ENCODE measurements at regions not wholly inside any gene's neighbourhood (a gene's known extent, or its start where the extent isn't known, plus 50 kb on each side); places are given as distances from the start of the nearest gene placed in this dataset.
"Not testable (repeated sequence)": the region's sequence is repeated elsewhere in the genome, so short reads cannot be mapped to it uniquely, and the experiment has no call there.

GRCh38 chr2:239720361-239721360, 304.5 kb downstream of the NDUFA10 start:
- Histone ChIP-seq H3K4me1 (ENCODE audit: control insufficient read depth, extremely low read depth, insufficient read depth, low read length) (no peaks in the 10 kb centered on the region), H3K9ac (ENCODE audit: control insufficient read depth, extremely low read depth, insufficient read depth, low read length) (no peak overlapping the region), H3K9me3 (ENCODE audit: control insufficient read depth, low read depth, low read length) (peaks cover 3% of the 10 kb centered on the region), H3K9me1 (ENCODE audit: control insufficient read depth, extremely low read depth, insufficient read depth, low read length) (no peaks in the 10 kb centered on the region), H3K36me3 (ENCODE audit: control insufficient read depth in 2 of 2, extremely low read depth in 1 of 2, insufficient read depth in 2 of 2, low read length in 2 of 2) (no peaks in the 10 kb centered on the region), H2AFZ (ENCODE audit: control insufficient read depth, low read length) (no peak overlapping the region), H4K20me1 (ENCODE audit: control insufficient read depth, extremely low read depth, insufficient read depth, low read length) (no peaks in the 10 kb centered on the region), H3K27ac (ENCODE audit: control insufficient read depth, insufficient read depth, low read length) (no peak overlapping the region), H3K79me2 (ENCODE audit: control insufficient read depth, insufficient read depth, low read length) (no peaks in the 10 kb centered on the region), H3K27me3 (ENCODE audit: control insufficient read depth, extremely low read depth, insufficient read depth, low read length) (peaks cover 15% of the 10 kb centered on the region), H3K4me2 (ENCODE audit: control insufficient read depth, extremely low read depth, insufficient read depth, low read depth, low read length) (no peak overlapping the region), H3K4me3 (ENCODE audit: control insufficient read depth in 2 of 3, extremely low read depth in 1 of 3, insufficient read depth in 2 of 3, low read depth in 1 of 3, low read length in 3 of 3) (no peak overlapping the region)
- FAIRE-seq = no peak
- dilution Hi-C loops (cut with MboI; ENCODE audit: extremely low pct_ligation_motif_present, low sequenced_read_pairs) = no loop called here
- DNase-seq (ENCODE audit: low read depth, low spot score) = no peak
- no peak for TF ChIP-seq EZH2 (IDR thresholded peaks at IDR 0.05; ENCODE audit: low read length)
- TF ChIP-seq CTCF (optimal IDR thresholded peaks at IDR 0.05 in 1 of 3, IDR thresholded peaks at IDR 0.05 in 1 of 3, conservative IDR thresholded peaks at IDR 0.05 in 1 of 3; ENCODE audit: extremely low read depth in 1 of 3, insufficient read depth in 2 of 3, low read length in 3 of 3) = no peak

GRCh38 chr2:239719791-239720360, 305.3 kb downstream of the NDUFA10 start:
- no peaks in the 10 kb centered on the region for H3K4me1 ChIP-seq (ENCODE audit: control insufficient read depth, extremely low read depth, insufficient read depth, low read length)
- FAIRE-seq (no peak), DNase-seq (ENCODE audit: low read depth, low spot score) (no peak)
- H3K9me1 ChIP-seq (ENCODE audit: control insufficient read depth, extremely low read depth, insufficient read depth, low read length) = no peaks in the 10 kb centered on the region
- H3K4me2 ChIP-seq (ENCODE audit: control insufficient read depth, extremely low read depth, insufficient read depth, low read depth, low read length) = no peak overlapping the region
- peaks cover 7% of the 10 kb centered on the region for H3K27me3 ChIP-seq (ENCODE audit: control insufficient read depth, extremely low read depth, insufficient read depth, low read length)
- H3K27ac ChIP-seq (ENCODE audit: control insufficient read depth, insufficient read depth, low read length) = no peak overlapping the region
- dilution Hi-C loops (cut with MboI; ENCODE audit: extremely low pct_ligation_motif_present, low sequenced_read_pairs) = no loop called here
- H3K9me3 ChIP-seq (ENCODE audit: control insufficient read depth, low read depth, low read length) = peaks cover 3% of the 10 kb centered on the region
- no peaks in the 10 kb centered on the region for H3K36me3 ChIP-seq (ENCODE audit: control insufficient read depth in 2 of 2, extremely low read depth in 1 of 2, insufficient read depth in 2 of 2, low read length in 2 of 2)
- TF ChIP-seq EZH2 (IDR thresholded peaks at IDR 0.05; ENCODE audit: low read length) (no peak), CTCF (optimal IDR thresholded peaks at IDR 0.05 in 1 of 3, IDR thresholded peaks at IDR 0.05 in 1 of 3, conservative IDR thresholded peaks at IDR 0.05 in 1 of 3; ENCODE audit: extremely low read depth in 1 of 3, insufficient read depth in 2 of 3, low read length in 3 of 3) (no peak)
- no peak overlapping the region for H2AFZ ChIP-seq (ENCODE audit: control insufficient read depth, low read length)
- no peak overlapping the region for H3K4me3 ChIP-seq (ENCODE audit: control insufficient read depth in 2 of 3, extremely low read depth in 1 of 3, insufficient read depth in 2 of 3, low read depth in 1 of 3, low read length in 3 of 3)
- H3K9ac ChIP-seq (ENCODE audit: control insufficient read depth, extremely low read depth, insufficient read depth, low read length) = no peak overlapping the region
- no peaks in the 10 kb centered on the region for H4K20me1 ChIP-seq (ENCODE audit: control insufficient read depth, extremely low read depth, insufficient read depth, low read length)
- no peaks in the 10 kb centered on the region for H3K79me2 ChIP-seq (ENCODE audit: control insufficient read depth, insufficient read depth, low read length)

DNA sequence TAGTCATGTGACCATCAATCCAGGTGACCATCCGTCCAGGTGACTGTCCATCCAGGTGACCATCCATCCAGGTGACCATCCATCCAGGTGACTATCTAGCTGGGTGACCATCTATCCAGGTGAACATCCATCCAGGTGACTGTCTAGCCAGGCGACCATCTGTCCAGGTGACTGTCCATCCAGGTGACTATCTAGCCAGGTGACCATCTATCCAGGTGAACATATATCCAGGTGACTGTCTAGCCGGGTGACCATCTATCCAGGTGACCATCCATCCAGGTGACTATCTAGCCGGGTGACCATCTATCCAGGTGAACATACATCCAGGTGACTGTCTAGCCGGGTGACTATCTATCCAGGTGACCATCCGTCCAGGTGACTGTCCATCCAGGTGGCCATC, 306.2 kb downstream of the NDUFA10 start:
- DNase-seq (ENCODE audit: low read depth, low spot score); H3K4me2 ChIP-seq (ENCODE audit: control insufficient read depth, extremely low read depth, insufficient read depth, low read depth, low read length); FAIRE-seq; H3K9me1 ChIP-seq (ENCODE audit: control insufficient read depth, extremely low read depth, insufficient read depth, low read length); H3K36me3 ChIP-seq (ENCODE audit: control insufficient read depth in 2 of 2, extremely low read depth in 1 of 2, insufficient read depth in 2 of 2, low read length in 2 of 2); dilution Hi-C loops (cut with MboI; ENCODE audit: extremely low pct_ligation_motif_present, low sequenced_read_pairs); H3K4me1 ChIP-seq (ENCODE audit: control insufficient read depth, extremely low read depth, insufficient read depth, low read length); H3K4me3 ChIP-seq (ENCODE audit: control insufficient read depth in 2 of 3, extremely low read depth in 1 of 3, insufficient read depth in 2 of 3, low read depth in 1 of 3, low read length in 3 of 3); H3K79me2 ChIP-seq (ENCODE audit: control insufficient read depth, insufficient read depth, low read length); H3K9ac ChIP-seq (ENCODE audit: control insufficient read depth, extremely low read depth, insufficient read depth, low read length); H3K27ac ChIP-seq (ENCODE audit: control insufficient read depth, insufficient read depth, low read length); H4K20me1 ChIP-seq (ENCODE audit: control insufficient read depth, extremely low read depth, insufficient read depth, low read length); H2AFZ ChIP-seq (ENCODE audit: control insufficient read depth, low read length); H3K9me3 ChIP-seq (ENCODE audit: control insufficient read depth, low read depth, low read length); H3K27me3 ChIP-seq (ENCODE audit: control insufficient read depth, extremely low read depth, insufficient read depth, low read length): not testable (repeated sequence)

Measured in keratinocyte (primary cell).